ENCODE measurements at regions not wholly inside any gene's neighbourhood (a gene's known extent, or its start where the extent isn't known, plus 50 kb on each side); places are given as distances from the start of the nearest gene placed in this dataset.

DNA sequence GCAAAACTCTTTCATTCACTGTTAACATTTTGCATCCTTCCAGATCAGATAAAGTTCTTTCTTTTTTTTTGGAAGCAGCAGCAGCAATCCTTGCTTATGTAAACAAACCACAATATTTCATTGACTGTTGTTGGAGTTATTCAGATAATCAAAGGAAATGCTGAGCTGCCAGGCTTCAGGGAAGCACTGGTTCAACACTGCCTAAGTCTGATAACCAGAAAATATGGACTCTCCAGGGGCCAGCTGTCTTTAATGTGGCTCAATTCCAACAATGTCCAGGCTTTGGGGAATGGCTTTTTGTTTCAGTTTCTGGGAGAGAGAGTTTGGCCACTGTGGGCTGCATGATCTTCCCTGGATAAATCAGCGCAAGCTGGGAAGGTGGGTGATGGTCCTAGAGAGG lies 354.3 kb downstream of the AKAIN1 start:
- H3K9me3 ChIP-seq, result no peaks in the 10 kb centered on the region
- no peak for TF ChIP-seq CTCF (IDR thresholded peaks at IDR 0.05; ENCODE audit: low read depth, low read length)
- no peaks in the 10 kb centered on the region for H3K27me3 ChIP-seq
- H3K36me3 ChIP-seq, result no peaks in the 10 kb centered on the region
- no peaks in the 10 kb centered on the region for H3K4me1 ChIP-seq
- H3K4me3 ChIP-seq (ENCODE audit: low read depth, low read length), result no peak overlapping the region
- DNase-seq, result no peak

DNA sequence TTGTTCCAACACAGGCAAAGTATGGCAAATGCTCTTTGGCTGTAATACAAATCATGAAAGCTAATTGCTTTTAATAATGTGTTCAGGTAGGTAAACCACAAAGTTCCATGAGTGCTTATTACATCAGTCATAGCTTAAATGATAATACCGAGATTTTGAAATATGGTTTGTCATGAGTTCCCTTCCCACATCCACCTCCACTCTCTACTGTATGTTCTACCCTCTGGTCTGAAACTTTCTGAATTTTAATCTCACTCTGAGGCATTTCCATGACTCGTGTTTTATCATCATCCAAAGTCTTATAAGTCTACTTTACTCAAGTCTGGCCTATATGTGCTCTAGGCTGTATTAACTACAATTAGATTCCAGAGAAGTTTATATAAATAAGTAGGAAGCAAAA lies 354.8 kb downstream of the AKAIN1 start:
- Histone ChIP-seq H3K36me3 (no peaks in the 10 kb centered on the region), H3K4me1 (no peaks in the 10 kb centered on the region), H3K27me3 (no peaks in the 10 kb centered on the region), H3K9me3 (no peaks in the 10 kb centered on the region), H3K4me3 (ENCODE audit: low read depth, low read length) (no peak overlapping the region)
- no peak for DNase-seq
- no peak for TF ChIP-seq CTCF (IDR thresholded peaks at IDR 0.05; ENCODE audit: low read depth, low read length)

DNA sequence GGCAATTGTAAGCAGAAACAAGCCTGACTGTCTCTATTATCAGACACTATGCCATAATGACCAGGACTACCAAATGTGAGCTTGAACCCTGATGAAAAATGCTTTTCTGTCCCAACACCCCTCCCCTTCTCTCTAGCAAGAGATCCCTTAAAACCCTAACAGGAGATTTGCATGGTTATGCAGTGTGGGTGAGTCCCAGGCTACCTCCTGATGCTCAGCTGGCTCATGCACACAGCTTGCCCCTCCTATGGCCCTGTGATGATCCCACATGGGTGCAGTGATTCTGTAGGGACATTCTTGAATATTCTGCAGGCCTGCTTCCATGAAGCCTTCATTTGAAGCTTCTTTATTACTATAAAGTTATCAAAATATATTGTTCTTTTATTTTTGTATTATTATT lies 357.4 kb downstream of the AKAIN1 start:
- H3K36me3 ChIP-seq, result no peaks in the 10 kb centered on the region
- no peak for TF ChIP-seq CTCF (IDR thresholded peaks at IDR 0.05; ENCODE audit: low read depth, low read length)
- no peaks in the 10 kb centered on the region for H3K4me1 ChIP-seq
- H3K4me3 ChIP-seq (ENCODE audit: low read depth, low read length), result no peak overlapping the region
- H3K27me3 ChIP-seq, result no peaks in the 10 kb centered on the region
- no peaks in the 10 kb centered on the region for H3K9me3 ChIP-seq
- DNase-seq, result no peak

GRCh38 chr18:4836141-4836540 lies 360.9 kb downstream of the AKAIN1 start:
- TF ChIP-seq CTCF (IDR thresholded peaks at IDR 0.05; ENCODE audit: low read depth, low read length), result no peak
- H3K4me1 ChIP-seq, result no peaks in the 10 kb centered on the region

GRCh38 chr18:4831791-4832375 lies 365.2 kb downstream of the AKAIN1 start:
- Histone ChIP-seq H3K36me3 (no peaks in the 10 kb centered on the region), H3K4me3 (ENCODE audit: low read depth, low read length) (no peak overlapping the region), H3K4me1 (no peaks in the 10 kb centered on the region), H3K27me3 (no peaks in the 10 kb centered on the region), H3K9me3 (no peaks in the 10 kb centered on the region)
- no peak for TF ChIP-seq CTCF (IDR thresholded peaks at IDR 0.05; ENCODE audit: low read depth, low read length)
- no peak for DNase-seq

More at GRCh38 chr18:4836141-4836540, 360.9 kb downstream of the AKAIN1 start:
- DNase-seq, result no peak
- Histone ChIP-seq H3K27me3 (no peaks in the 10 kb centered on the region), H3K36me3 (no peaks in the 10 kb centered on the region), H3K4me3 (ENCODE audit: low read depth, low read length) (no peak overlapping the region), H3K9me3 (no peaks in the 10 kb centered on the region)

DNA sequence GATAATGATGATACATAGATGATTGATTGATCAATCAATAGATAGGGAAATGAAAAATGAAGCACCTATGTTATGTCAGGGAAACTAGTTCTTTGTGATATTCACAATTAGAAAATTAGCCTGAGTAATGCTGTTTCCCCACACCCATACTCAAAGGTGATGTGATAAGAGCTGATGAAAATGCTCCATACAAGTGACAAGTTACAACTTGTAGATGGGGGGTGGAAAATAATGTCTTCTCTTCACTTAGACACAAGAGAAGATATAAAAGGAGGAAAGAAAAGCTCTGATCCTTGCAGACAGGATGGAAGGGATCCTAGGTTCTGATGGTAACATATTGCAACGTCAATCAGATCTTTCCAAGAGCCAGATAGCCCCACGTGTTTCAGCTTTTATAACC lies 365.9 kb downstream of the AKAIN1 start:
- no peak for TF ChIP-seq CTCF (IDR thresholded peaks at IDR 0.05; ENCODE audit: low read depth, low read length)
- no peak overlapping the region for H3K4me3 ChIP-seq (ENCODE audit: low read depth, low read length)
- H3K9me3 ChIP-seq, result no peaks in the 10 kb centered on the region
- no peaks in the 10 kb centered on the region for H3K36me3 ChIP-seq
- no peaks in the 10 kb centered on the region for H3K4me1 ChIP-seq
- H3K27me3 ChIP-seq, result no peaks in the 10 kb centered on the region
- no peak for DNase-seq
